NCI-H187 treated with DMSO at 0.1 percent for 48 hours (cell line): ENCODE measurements at regions not wholly inside any gene's neighbourhood (a gene's known extent, or its start where the extent isn't known, plus 50 kb on each side); places are given as distances from the start of the nearest gene placed in this dataset.

Experiments used
- DNase-seq: peaks from one replicate; lab custom pipeline; 2025; lab: John Stamatoyannopoulos, UW

- no peak for DNase-seq
Measured at GRCh38 chr10:25661632-25662031, 272.4 kb upstream of the MYO3A start.

GRCh38 chr10:25666276-25666675, 267.8 kb upstream of the MYO3A start:
- DNase-seq: no peak

DNA sequence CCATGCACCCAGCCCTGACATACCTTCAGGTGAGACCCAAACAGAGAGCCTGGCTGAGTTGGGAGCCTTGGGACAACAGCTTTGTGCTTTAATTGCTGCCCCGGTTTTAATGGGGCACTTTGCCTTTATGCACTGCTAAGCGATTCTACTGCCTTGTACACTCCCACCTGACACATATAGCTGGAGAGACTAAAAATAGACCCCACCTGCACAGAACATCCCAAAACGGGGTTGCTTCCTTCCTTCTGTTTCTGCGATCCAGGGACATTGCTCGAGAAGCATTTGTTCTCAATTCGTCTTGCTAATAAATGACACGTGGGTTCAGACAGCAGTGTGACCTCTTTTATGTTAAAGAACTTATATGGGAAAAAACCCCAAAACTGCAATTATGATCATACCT, 258.8 kb upstream of the MYO3A start:
- no peak for DNase-seq

DNA sequence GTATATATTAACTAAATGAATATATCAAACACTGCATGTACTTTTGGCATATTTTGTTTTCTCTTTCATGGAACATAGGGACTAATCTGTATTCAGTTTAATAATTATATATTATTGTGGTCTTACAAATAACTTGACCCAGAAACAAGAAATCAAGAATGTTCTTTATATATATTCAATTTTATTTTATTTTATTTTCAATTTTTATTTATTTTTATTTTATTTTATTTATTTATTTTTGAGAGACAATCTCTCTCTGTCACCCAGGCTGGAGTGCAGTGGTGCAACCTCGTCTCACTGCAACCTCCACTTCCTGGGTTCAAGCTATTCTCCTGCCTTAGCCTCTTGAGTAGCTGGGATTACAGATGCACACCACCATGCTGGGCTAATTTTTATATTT, 258.4 kb upstream of the MYO3A start:
- no peak for DNase-seq

GRCh38 chr10:25678220-25678619, 255.8 kb upstream of the MYO3A start:
- DNase-seq: no peak

DNA sequence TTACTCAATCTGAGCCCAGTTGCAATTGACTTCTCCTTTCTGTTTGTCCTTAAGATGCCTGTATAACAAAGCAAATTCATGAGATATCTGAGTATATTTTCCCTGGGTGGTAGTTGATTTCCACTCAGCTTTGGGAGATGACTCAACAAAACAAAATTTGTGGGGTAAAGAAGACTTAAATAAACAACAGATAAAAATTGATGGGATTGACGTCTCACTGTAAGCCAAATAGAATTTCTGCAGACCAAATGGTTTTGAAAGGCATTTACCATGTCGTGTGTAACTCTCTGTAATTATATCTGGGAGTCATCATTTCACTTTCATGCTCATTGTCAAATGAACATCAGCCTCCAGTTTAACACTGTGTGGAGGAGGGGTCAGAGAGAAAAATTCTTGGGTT, 255.4 kb upstream of the MYO3A start:
- DNase-seq: no peak

DNA sequence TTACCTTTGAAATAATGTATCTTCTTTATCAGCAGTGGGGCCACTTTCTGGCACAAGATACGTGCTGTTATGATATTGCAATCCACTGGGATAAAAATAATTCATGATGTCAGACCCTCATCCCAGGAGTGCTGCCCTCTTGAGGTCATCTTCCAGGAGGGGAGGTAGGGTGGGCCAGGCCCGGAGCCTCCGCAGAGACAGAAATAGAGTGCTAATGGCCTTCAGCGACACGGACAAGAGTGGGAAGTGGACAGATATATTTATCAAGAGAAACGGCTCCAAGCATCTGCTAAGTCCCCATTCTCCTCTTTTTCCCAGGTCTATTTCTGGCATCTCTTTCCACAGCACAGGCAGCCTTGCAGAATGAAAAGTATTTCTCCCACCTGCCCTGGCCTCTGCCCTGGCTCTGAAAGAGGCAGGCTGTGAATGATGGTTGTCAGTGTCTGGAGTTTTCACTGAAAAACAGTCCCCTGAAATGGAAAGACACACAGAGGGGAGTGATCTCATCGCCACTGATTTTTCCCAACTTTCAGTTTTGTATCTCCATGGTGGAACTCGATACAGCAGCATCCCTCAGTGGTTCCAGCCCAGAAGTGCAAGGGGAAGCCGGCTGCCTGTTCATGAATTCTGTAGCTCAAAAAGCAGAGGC, 251.7 kb upstream of the MYO3A start:
- no peak for DNase-seq

DNA sequence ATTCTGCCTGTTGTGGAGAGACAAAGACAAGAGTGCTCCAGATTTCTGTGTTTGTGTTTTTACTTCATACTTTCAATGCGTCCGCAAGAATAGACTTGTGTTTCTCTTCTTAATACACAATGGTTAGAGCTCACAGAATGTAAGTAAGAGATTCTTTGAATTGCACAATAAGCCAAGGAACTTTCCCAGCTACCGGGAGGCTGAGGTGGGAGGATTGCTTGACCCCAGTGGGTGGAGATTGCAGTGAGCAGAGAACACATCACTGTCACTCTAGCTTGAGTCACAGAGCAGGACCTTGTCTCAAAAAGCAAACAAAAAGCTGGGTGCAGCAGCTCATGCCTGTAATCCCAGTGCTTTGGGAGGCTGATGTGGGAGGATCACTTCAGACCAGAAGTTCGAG, 250.7 kb upstream of the MYO3A start:
- no peak for DNase-seq

DNA sequence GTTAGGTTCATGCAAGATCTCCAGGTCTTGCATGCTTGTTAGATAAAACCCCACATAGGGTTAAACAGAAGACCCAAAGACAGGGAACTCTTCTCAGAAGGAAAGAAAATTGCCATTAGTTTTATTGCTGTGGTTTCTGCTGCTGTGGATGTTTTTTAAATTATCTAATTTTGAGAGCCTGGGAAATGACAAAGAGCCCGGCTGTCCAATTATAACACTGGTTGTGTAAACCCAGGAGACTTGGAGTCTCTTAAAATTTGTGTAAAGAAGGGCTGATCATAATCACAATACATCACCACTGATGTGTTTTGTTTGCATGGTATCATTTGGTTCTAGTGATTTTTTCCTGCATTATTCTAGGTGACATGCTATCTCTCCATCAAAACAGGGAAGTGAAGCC, 246.5 kb upstream of the MYO3A start:
- DNase-seq: no peak

DNA sequence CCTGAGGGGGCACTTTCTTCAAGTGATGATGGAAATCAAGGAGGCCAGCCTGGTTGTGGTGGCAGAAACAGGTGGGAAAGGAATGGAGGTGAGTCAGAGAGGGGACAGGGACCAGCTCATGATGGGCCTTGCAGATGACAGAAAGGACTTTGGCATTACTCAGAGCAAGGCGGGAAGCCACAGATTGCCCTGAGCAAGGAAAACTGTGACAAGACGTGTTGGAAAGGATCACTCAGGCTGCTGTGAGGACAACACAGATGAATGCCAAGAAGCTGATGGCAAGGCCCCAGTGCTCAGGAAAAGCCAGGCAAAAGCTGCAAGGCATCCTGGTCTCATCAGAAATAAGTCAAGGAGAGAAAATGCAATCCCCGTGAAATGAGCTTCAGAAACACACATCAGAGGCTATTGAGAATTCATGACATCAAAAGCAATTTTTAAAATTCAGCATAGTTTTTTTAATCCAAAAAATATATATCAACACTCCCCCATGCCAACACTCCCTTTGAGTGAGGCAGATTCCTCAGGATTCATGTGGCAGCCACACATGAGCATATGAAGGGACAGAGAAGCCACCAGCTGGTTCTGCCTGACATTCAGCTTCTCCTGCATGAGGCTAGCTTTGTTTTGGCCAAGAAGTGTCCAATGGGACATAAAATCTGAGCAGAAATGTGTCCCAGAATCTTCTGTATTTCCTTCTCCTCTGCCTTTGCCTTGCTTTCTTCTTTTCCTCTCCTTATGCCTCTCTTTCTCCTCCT, 244.5 kb upstream of the MYO3A start:
- no peak for DNase-seq

- no peak for DNase-seq
Measured at GRCh38 chr10:25692761-25693160, 241.3 kb upstream of the MYO3A start.

DNA sequence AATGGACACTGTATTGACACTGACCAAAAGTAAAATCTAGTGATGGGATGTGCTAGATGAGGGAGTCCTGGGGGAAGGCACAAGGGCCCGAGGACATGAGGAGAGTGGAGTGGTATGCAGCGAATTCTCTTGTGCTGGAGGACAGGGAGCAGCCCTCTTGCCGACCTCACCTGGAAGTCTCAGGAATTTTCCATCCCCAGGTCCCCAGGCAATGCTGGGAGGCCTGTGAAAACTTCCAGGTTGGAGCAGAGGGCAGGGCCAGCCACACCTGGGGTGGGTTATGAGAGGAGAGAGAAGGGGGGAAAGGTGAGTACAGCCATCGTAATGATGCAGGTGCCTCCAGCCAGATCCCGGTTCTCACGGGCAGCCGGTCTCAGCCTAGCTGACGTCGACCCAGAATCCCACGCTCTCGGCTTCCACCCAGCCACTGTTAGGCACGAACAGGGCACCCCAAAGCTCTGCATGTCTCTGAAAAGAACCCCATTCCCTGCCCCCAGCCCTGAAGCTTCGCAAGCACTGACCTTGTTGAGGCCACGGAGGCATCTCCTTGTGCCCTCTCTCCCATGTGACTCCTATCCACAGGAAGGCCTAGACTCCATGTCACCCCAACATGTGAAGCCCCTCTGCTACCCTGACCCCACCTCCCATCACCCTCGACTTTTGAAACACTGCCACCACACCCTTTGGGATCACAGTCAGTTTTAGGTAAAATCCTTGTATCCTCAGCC, 239.7 kb upstream of the MYO3A start:
- DNase-seq: no peak

DNA sequence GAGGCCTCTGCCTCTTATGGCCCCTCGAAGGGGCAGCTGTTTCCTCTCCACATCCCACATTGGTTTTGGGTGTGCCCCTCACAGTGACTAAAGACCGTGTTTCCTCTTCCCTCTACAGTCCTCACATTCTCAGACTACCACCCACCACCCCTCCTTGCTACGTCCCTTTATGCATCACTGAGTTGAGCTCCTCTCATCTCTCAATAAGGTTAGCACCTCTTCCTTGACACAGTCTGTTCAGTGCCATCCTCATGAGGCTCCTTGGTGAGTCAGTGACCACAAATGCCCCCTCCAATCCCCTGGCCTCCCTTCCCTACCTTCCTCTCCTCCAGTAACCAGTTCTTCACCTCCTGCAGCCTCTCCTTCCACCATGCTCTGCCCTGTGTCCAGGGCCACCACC, 239.1 kb upstream of the MYO3A start:
- DNase-seq: no peak

GRCh38 chr10:25695586-25695985, 238.4 kb upstream of the MYO3A start:
- no peak for DNase-seq

DNA sequence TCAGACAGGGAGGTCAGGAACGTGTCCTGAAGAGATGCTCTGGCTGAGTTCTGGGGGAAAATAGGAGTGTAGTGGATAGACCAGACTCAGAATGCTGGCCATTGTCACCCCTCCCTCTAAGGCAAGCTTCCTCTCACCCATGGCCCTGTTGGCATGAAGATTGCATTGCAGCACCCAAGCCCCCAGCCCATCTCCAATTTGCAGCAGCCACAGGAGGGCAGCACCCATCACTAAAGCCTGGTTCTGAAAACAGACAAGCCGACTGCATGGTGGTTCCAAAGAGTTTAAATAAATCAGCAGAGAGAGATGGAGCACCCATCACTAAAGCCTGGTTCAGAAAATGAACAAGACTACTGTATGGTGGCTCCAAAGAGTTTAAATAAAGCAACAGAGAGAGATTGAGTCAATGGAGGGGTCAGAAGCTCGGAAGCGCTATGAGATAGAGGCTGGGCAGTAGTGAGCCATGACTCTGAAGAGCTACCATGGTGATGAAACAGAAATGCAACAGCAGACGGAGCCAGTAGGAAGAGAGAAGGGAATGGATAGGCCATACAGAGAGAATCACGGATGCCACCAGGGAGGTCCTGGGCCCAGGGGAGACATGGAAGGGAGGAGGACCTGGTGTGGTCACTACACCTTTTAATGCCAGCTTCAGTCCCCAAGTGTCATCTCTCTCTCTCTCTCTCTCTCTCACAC, 237.9 kb upstream of the MYO3A start:
- no peak for DNase-seq

DNA sequence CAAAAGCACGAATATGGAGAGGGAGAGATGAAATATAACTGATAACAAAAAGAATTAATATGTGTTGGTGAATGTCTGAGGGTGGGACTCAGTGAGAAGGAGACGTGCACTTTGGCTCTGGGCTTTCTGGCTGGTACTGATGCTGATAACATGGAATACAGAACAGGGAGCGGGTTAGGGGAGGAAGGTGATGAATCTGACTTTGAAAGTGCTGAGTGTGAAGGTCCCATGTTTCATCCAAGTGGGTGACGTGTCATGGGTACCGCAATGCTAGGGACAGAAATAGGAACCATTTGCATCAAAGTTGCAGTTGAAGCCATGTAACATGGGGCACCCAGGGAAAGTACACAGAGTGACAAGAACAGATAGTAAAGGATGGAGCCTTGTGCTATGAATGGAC, 236.6 kb upstream of the MYO3A start:
- no peak for DNase-seq

DNA sequence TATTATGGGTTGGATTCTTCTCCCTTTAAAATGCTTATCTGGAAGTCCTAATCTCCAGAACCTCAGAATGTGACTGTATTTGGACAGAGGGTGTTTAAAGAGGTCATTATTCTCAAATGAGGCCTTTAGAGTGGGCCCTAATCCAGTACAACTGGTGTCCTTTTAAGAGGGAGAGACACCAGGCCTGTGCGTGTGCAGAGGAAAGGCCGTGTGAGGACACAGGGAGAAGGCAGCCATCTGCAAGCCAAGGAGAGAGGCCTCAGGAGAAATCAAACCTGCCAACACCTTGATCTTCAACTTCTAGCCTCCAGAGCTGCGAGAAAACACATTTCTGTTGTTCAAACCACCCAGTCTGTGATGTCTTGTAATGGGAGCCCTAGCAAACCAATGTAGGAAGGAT, 235.4 kb upstream of the MYO3A start:
- no peak for DNase-seq

- DNase-seq: no peak
Measured at GRCh38 chr10:25699631-25700030, 234.4 kb upstream of the MYO3A start.

GRCh38 chr10:25701652-25702051, 232.4 kb upstream of the MYO3A start:
- DNase-seq: no peak

DNA sequence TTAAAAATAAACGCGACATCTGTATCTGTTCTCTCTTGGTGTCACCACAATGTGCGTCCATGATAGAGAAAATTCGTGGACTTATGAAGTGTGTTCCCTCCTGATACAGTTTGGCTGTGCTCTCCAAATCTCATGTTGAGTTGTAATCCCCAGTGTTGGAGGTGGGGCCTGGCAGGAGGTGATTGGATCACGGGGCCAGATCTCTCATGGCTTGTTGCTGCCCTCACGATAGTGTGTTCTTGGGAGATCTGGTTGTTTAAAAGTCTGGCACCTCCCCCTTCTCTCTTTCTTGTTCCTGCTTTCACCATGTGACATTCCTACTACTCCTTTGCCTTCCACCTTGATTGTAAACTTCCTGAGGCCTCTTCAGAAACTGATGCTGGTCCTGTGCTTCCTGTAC, 229.4 kb upstream of the MYO3A start:
- no peak for DNase-seq

- DNase-seq: no peak
Measured at GRCh38 chr10:25707572-25707971, 226.5 kb upstream of the MYO3A start.

- no peak for DNase-seq
Measured at GRCh38 chr10:25707976-25708671, 225.9 kb upstream of the MYO3A start.
